ENCODE measurements at regions not wholly inside any gene's neighbourhood (a gene's known extent, or its start where the extent isn't known, plus 50 kb on each side); places are given as distances from the start of the nearest gene placed in this dataset.

- TF ChIP-seq, protein P1, sequence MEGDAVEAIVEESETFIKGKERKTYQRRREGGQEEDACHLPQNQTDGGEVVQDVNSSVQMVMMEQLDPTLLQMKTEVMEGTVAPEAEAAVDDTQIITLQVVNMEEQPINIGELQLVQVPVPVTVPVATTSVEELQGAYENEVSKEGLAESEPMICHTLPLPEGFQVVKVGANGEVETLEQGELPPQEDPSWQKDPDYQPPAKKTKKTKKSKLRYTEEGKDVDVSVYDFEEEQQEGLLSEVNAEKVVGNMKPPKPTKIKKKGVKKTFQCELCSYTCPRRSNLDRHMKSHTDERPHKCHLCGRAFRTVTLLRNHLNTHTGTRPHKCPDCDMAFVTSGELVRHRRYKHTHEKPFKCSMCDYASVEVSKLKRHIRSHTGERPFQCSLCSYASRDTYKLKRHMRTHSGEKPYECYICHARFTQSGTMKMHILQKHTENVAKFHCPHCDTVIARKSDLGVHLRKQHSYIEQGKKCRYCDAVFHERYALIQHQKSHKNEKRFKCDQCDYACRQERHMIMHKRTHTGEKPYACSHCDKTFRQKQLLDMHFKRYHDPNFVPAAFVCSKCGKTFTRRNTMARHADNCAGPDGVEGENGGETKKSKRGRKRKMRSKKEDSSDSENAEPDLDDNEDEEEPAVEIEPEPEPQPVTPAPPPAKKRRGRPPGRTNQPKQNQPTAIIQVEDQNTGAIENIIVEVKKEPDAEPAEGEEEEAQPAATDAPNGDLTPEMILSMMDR (IDR thresholded peaks at IDR 0.05), result no peak
- no peak for TF ChIP-seq POLR2A (IDR thresholded peaks at IDR 0.05)
Observed at GRCh38 chr10:43852644-43853214, 204.0 kb upstream of the ZNF32 start.
